ENCODE measurements at regions not wholly inside any gene's neighbourhood (a gene's known extent, or its start where the extent isn't known, plus 50 kb on each side); places are given as distances from the start of the nearest gene placed in this dataset.

GRCh38 chr3:22045882-22046281 lies 294.9 kb upstream of the ZNF385D start:
- Mint-ChIP-seq H3K36me3 (ENCODE audit: low read depth) (no peaks in the 10 kb centered on the region), H3K4me1 (no peaks in the 10 kb centered on the region), H3K9me3 (peaks cover 15% of the 10 kb centered on the region), H3K27ac (no peak overlapping the region), H3K4me3 (no peak overlapping the region), H3K27me3 (ENCODE audit: low read depth, poor library complexity) (no peaks in the 10 kb centered on the region)
- no peak for TF ChIP-seq CTCF (IDR thresholded peaks at IDR 0.05)
- DNase-seq = no peak

GRCh38 chr3:22063500-22063899 lies 312.5 kb upstream of the ZNF385D start:
- H3K4me1 Mint-ChIP-seq = no peaks in the 10 kb centered on the region
- H3K4me3 Mint-ChIP-seq = no peak overlapping the region
- H3K36me3 Mint-ChIP-seq (ENCODE audit: low read depth) = no peaks in the 10 kb centered on the region
- no peaks in the 10 kb centered on the region for H3K27me3 Mint-ChIP-seq (ENCODE audit: low read depth, poor library complexity)
- no peak overlapping the region for H3K27ac Mint-ChIP-seq
- TF ChIP-seq CTCF (IDR thresholded peaks at IDR 0.05) = no peak
- no peaks in the 10 kb centered on the region for H3K9me3 Mint-ChIP-seq
- no peak for DNase-seq

- TF ChIP-seq CTCF (IDR thresholded peaks at IDR 0.05) = no peak
- Mint-ChIP-seq H3K4me3 (no peak overlapping the region), H3K27ac (no peak overlapping the region), H3K4me1 (no peaks in the 10 kb centered on the region), H3K27me3 (ENCODE audit: low read depth, poor library complexity) (no peaks in the 10 kb centered on the region), H3K36me3 (ENCODE audit: low read depth) (no peaks in the 10 kb centered on the region), H3K9me3 (no peaks in the 10 kb centered on the region)
- no peak for DNase-seq
These were observed 317.6 kb upstream of the ZNF385D start for GRCh38 chr3:22068619-22069018.

- TF ChIP-seq CTCF (IDR thresholded peaks at IDR 0.05) = no peak
- peaks cover 7% of the 10 kb centered on the region for H3K27me3 Mint-ChIP-seq (ENCODE audit: low read depth, poor library complexity)
- no peak overlapping the region for H3K4me3 Mint-ChIP-seq
- H3K27ac Mint-ChIP-seq = no peak overlapping the region
- no peaks in the 10 kb centered on the region for H3K36me3 Mint-ChIP-seq (ENCODE audit: low read depth)
- no peak for DNase-seq
- H3K9me3 Mint-ChIP-seq = no peaks in the 10 kb centered on the region
- no peaks in the 10 kb centered on the region for H3K4me1 Mint-ChIP-seq
These were observed 337.2 kb upstream of the ZNF385D start for GRCh38 chr3:22088204-22088603.

GRCh38 chr3:22089284-22089683 lies 338.3 kb upstream of the ZNF385D start:
- Mint-ChIP-seq H3K4me3 (no peak overlapping the region), H3K27me3 (ENCODE audit: low read depth, poor library complexity) (peaks cover 4% of the 10 kb centered on the region), H3K4me1 (no peaks in the 10 kb centered on the region), H3K27ac (no peak overlapping the region), H3K36me3 (ENCODE audit: low read depth) (no peaks in the 10 kb centered on the region), H3K9me3 (no peaks in the 10 kb centered on the region)
- TF ChIP-seq CTCF (IDR thresholded peaks at IDR 0.05) = peak; percentile 49
- DNase-seq = peak; percentile 31

GRCh38 chr3:22091329-22091728 lies 340.3 kb upstream of the ZNF385D start:
- Mint-ChIP-seq H3K27ac (no peak overlapping the region), H3K9me3 (no peaks in the 10 kb centered on the region), H3K27me3 (ENCODE audit: low read depth, poor library complexity) (peaks cover 3% of the 10 kb centered on the region), H3K36me3 (ENCODE audit: low read depth) (no peaks in the 10 kb centered on the region), H3K4me1 (no peaks in the 10 kb centered on the region), H3K4me3 (no peak overlapping the region)
- no peak for DNase-seq
- TF ChIP-seq CTCF (IDR thresholded peaks at IDR 0.05) = no peak

Data from nephron progenitor cell (in vitro differentiated cells).